ENCODE measurements at regions not wholly inside any gene's neighbourhood (a gene's known extent, or its start where the extent isn't known, plus 50 kb on each side); places are given as distances from the start of the nearest gene placed in this dataset.

DNA sequence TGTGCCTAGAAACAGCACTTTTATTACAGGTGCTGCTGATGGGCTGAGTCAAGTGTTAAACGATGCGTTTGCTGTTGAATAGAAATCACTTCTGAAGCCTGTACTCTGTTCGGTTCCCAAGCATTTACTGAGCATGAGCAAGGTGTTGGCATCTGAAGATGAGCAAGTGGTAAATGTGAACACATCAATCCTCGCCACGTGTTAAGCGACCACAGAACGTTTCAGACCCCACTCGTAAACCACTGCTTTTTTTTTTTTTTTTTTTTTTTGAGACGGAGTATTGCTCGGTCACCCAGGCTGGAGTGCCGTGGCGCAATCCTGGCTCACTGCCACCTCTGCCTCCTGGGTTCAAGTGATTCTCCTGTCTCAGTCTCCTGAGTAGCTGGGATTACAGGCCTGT is 241.2 kb downstream of the SETD4 start:
- TF ChIP-seq, protein P1, sequence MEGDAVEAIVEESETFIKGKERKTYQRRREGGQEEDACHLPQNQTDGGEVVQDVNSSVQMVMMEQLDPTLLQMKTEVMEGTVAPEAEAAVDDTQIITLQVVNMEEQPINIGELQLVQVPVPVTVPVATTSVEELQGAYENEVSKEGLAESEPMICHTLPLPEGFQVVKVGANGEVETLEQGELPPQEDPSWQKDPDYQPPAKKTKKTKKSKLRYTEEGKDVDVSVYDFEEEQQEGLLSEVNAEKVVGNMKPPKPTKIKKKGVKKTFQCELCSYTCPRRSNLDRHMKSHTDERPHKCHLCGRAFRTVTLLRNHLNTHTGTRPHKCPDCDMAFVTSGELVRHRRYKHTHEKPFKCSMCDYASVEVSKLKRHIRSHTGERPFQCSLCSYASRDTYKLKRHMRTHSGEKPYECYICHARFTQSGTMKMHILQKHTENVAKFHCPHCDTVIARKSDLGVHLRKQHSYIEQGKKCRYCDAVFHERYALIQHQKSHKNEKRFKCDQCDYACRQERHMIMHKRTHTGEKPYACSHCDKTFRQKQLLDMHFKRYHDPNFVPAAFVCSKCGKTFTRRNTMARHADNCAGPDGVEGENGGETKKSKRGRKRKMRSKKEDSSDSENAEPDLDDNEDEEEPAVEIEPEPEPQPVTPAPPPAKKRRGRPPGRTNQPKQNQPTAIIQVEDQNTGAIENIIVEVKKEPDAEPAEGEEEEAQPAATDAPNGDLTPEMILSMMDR (IDR thresholded peaks at IDR 0.05), result no peak
- TF ChIP-seq TCF7L2 (IDR thresholded peaks at IDR 0.05; ENCODE audit: low read depth, low read length) (no peak), SIN3A (IDR thresholded peaks at IDR 0.05; ENCODE audit: borderline replicate concordance, insufficient read depth, low read depth, low read length) (no peak), REST (IDR thresholded peaks at IDR 0.05; ENCODE audit: insufficient read depth in 1 of 2, low read depth in 2 of 2, low read length in 1 of 2) (no peak), POLR2AphosphoS5 (IDR thresholded peaks at IDR 0.05; ENCODE audit: low read depth, low read length) (no peak)
- intact Hi-C loops (cut with micrococcal nuclease; ENCODE audit: unreplicated experiment), result no loop called here
- in situ Hi-C loops (cut with HindIII; ENCODE audit: low pct_unique_long_range_greater_than_20kb, low sequenced_read_pairs), result no loop called here
- POLR2A ChIA-PET, result no interaction called here
- Histone ChIP-seq H3K27ac (ENCODE audit: low read length) (no peak overlapping the region), H3K9me3 (ENCODE audit: control insufficient read depth, insufficient read depth, low read depth, low read length) (no peaks in the 10 kb centered on the region), H3K4me1 (ENCODE audit: control insufficient read depth, insufficient read depth, low read length) (no peaks in the 10 kb centered on the region), H3K36me3 (ENCODE audit: control insufficient read depth, insufficient read depth, low read length) (no peaks in the 10 kb centered on the region), H3K27me3 (ENCODE audit: control insufficient read depth, insufficient read depth, low read length) (no peaks in the 10 kb centered on the region), H3K4me3 (ENCODE audit: low read depth in 2 of 2, low read length in 2 of 2) (no peak overlapping the region)
- CTCF ChIA-PET, result no interaction called here
- ATAC-seq (no peak), DNase-seq (ENCODE audit: low read depth, low spot score) (no peak)
- no TSS peak for BruUV-seq (replicated peaks)

- Histone ChIP-seq H3K27ac (ENCODE audit: low read length) (no peak overlapping the region), H3K27me3 (ENCODE audit: control insufficient read depth, insufficient read depth, low read length) (no peaks in the 10 kb centered on the region), H3K4me3 (ENCODE audit: low read depth in 2 of 2, low read length in 2 of 2) (no peak overlapping the region), H3K9me3 (ENCODE audit: control insufficient read depth, insufficient read depth, low read depth, low read length) (no peaks in the 10 kb centered on the region), H3K36me3 (ENCODE audit: control insufficient read depth, insufficient read depth, low read length) (no peaks in the 10 kb centered on the region), H3K4me1 (ENCODE audit: control insufficient read depth, insufficient read depth, low read length) (no peaks in the 10 kb centered on the region)
- CTCF ChIA-PET, result no interaction called here
- POLR2A ChIA-PET, result no interaction called here
- intact Hi-C loops (cut with micrococcal nuclease; ENCODE audit: unreplicated experiment) (no loop called here), in situ Hi-C loops (cut with HindIII; ENCODE audit: low pct_unique_long_range_greater_than_20kb, low sequenced_read_pairs) (no loop called here)
- no TSS peak for BruUV-seq (replicated peaks)
- DNase-seq (ENCODE audit: low read depth, low spot score) (no peak), ATAC-seq (no peak)
- no peak for TF ChIP-seq POLR2AphosphoS5 (IDR thresholded peaks at IDR 0.05; ENCODE audit: low read depth, low read length)
- TF ChIP-seq REST (IDR thresholded peaks at IDR 0.05; ENCODE audit: insufficient read depth in 1 of 2, low read depth in 2 of 2, low read length in 1 of 2), result no peak
- TF ChIP-seq, protein P1 (IDR thresholded peaks at IDR 0.05), result no peak
- no peak for TF ChIP-seq TCF7L2 (IDR thresholded peaks at IDR 0.05; ENCODE audit: low read depth, low read length)
- no peak for TF ChIP-seq SIN3A (IDR thresholded peaks at IDR 0.05; ENCODE audit: borderline replicate concordance, insufficient read depth, low read depth, low read length)
Measured at GRCh38 chr21:35818597-35818996, 241.7 kb downstream of the SETD4 start.
